HUES6 (cell line): ENCODE measurements at regions not wholly inside any gene's neighbourhood (a gene's known extent, or its start where the extent isn't known, plus 50 kb on each side); places are given as distances from the start of the nearest gene placed in this dataset.
A peak's percentile ranks its signal among the peaks of the same experiment; 100 is the strongest.
"Not testable (repeated sequence)": the region's sequence is repeated elsewhere in the genome, so short reads cannot be mapped to it uniquely, and the experiment has no call there.

ENCODE experiments used
- H3K27ac ChIP-seq: 2 replicates; pipeline ENCODE4 v1.7.0; 2013; ENCODE audit warnings: low read depth, mild to moderate bottlenecking, low read length, inconsistent platforms
- H3K27me3 ChIP-seq: 2 replicates; pipeline ENCODE4 v1.6.1; 2013; ENCODE audit warnings: low read length; ENCODE audit not compliant: control insufficient read depth, insufficient read depth
- H3K36me3 ChIP-seq: 2 replicates; pipeline ENCODE4 v1.6.1; 2013; ENCODE audit warnings: low read length; ENCODE audit not compliant: control insufficient read depth, insufficient read depth
- H3K4me1 ChIP-seq: 2 replicates; pipeline ENCODE4 v1.6.1; 2013; ENCODE audit warnings: low read length; ENCODE audit not compliant: control insufficient read depth, insufficient read depth
- H3K4me3 ChIP-seq: 2 replicates; pipeline ENCODE4 v1.5.1; 2013; ENCODE audit warnings: low read depth, low read length
- H3K9ac ChIP-seq: one replicate; pipeline ENCODE4 v1.6.1; 2013; ENCODE audit warnings: mild to moderate bottlenecking, low read length
- H3K9me3 ChIP-seq: 2 replicates; pipeline ENCODE4 v1.6.1; 2013; ENCODE audit warnings: low read depth, low read length; ENCODE audit not compliant: control insufficient read depth, insufficient read depth

DNA sequence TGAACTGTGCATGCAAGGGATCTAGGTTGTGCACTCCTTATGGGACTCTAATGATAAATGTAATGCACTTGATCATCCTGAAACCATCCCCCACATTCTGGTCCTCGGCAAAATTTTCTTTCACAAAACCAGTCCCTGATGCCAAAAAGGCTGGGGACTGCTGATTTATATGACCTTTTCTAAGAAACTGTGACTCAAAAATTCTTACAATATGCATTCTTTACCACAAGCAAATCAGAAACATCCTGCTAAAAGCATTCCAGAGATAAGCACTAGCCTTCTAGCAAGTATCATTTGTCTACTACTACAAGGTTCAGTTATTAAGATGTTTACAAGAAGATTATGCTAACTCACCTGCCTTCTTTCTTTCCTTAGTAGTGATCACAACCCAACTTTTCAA lies 166.5 kb upstream of the PCDH7 start:
- Histone ChIP-seq H3K4me3 (no peak overlapping the region), H3K9ac (no peak overlapping the region), H3K36me3 (no peaks in the 10 kb centered on the region), H3K27me3 (no peaks in the 10 kb centered on the region), H3K9me3 (peaks cover 6% of the 10 kb centered on the region; the same call in 1 of the 2 replicates), H3K27ac (no peak overlapping the region), H3K4me1 (no peaks in the 10 kb centered on the region)

DNA sequence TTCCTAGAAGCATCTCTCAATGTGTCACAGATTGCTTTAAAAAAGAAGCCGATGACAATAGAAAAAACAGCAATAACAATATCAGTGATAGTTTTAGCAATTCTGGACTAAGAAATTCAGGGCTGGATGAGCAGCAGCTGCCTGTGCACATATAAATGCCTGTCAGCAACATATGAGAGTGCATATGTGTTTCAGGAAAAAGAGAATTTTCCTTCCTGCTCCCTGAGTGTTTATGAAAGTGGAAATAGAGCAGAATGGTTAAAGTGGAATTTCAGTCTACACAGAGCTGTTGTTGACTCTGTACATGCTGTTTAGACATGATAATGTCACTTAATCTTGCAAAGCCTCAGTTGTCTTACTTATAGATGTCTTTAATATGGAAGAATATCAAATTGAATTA lies 164.4 kb upstream of the PCDH7 start:
- Histone ChIP-seq H3K4me3 (no peak overlapping the region), H3K9ac (no peak overlapping the region), H3K9me3 (peaks cover 6% of the 10 kb centered on the region; the same call in 1 of the 2 replicates), H3K36me3 (no peaks in the 10 kb centered on the region), H3K4me1 (no peaks in the 10 kb centered on the region), H3K27me3 (no peaks in the 10 kb centered on the region), H3K27ac (no peak overlapping the region)

DNA sequence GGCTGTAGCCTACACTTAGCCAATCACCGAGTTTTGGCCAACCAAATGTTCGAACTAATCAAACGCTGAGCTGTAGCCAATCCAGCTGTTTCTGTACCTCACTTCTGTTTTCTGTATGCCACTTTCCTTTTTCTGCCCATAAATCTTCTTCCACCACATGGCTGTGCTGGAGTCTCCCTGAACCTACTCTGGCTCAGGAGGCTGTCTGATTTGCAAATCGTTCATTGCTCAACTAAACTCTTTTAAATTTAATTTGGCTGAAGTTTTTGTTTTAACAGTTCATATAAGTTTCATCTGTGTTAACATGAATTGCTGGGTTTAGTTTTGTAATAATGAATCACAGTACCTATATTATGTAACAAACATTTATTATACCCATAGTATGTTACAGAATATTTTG lies 160.7 kb upstream of the PCDH7 start:
- H3K9ac ChIP-seq: no peak overlapping the region
- no peak overlapping the region for H3K4me3 ChIP-seq
- H3K4me1 ChIP-seq: no peaks in the 10 kb centered on the region
- no peaks in the 10 kb centered on the region for H3K27me3 ChIP-seq
- no peaks in the 10 kb centered on the region for H3K36me3 ChIP-seq
- H3K9me3 ChIP-seq: 0 out of 2 replicates have a peak, but pooled peaks cover 3% of the 10 kb centered on the region
- no peak overlapping the region for H3K27ac ChIP-seq

DNA sequence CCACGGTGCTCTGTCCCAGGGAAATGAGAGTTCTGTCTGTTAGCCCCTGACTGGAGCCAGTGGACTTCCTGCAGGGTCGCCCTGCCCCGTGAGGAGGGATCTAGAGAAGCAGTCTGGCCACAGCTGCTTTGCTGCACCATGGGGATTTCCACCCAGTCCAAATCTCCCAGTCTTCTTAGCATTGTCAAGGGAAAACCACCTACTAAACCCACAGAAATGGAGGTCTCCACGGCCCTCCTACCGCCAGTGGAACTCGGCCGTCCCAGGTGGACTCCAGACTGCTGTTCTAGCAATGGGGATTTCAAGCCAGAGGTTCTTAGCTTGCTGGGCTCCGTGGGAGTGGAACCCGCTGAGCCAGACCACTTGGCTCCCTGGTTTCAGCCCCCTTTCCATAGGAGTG lies 133.3 kb upstream of the PCDH7 start:
- Histone ChIP-seq H3K4me1 (no peaks in the 10 kb centered on the region), H3K27ac (no peak overlapping the region), H3K9me3 (no peaks in the 10 kb centered on the region), H3K9ac (no peak overlapping the region), H3K4me3 (no peak overlapping the region), H3K27me3 (no peaks in the 10 kb centered on the region), H3K36me3 (no peaks in the 10 kb centered on the region)

DNA sequence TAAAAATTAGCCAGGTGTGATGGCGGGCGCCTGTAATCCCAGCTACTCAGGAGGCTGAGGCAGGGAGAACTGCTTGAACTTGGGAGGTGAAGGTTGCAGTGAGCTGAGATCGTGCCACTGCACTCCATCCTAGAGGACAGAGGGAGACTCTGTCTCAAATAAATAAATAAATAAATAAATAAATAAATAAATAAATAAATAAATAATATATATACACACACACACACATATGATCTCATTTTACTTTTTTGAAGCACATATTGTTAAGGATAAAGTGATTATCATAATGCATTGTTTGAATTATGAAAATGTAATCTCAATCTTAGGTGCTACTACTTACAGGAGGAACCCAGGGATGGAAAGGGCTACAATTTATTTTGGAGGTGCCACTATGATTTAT lies 130.5 kb upstream of the PCDH7 start:
- H3K9ac ChIP-seq, H3K4me1 ChIP-seq, H3K27me3 ChIP-seq, H3K27ac ChIP-seq, H3K9me3 ChIP-seq, H3K4me3 ChIP-seq, H3K36me3 ChIP-seq: not testable (repeated sequence)

DNA sequence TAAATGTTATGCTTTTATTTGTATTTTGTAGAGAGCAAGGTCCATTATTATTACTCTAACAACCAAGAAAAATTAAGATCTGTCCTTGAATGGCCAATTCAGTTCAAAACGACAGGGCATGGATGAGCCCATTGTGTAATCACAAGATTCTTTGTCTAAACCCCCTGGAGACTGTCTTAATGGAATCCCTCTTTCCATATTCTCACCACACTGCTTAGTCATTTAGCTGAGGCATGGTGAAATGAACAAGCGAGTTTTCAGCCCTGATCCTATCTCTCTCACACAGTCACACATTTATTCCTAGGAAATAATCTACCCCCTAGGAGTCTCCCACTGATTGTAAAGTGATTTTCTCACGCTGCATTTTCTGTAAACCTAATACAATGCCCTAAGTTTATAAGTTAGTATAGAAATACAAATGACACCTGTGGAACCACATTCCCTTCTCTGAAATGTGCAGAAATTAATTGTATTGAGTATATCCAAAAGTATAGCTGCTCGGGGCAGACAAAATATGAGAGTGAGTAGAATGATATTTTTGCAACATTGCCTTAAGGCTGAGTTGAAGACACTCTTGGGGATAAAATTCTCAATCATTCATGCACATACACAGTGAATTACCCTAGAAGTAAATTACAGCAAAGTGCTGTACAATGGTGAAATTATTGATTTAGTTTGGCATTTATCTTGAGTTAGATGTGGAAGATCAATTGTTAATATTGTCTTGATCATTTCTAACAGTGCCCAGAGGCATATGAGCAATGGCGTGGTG lies 119.7 kb upstream of the PCDH7 start:
- no peak overlapping the region for H3K9ac ChIP-seq
- no peaks in the 10 kb centered on the region for H3K36me3 ChIP-seq
- peaks cover 17% of the 10 kb centered on the region for H3K4me1 ChIP-seq
- H3K27ac ChIP-seq: peak overlapping the region; percentile 35
- no peaks in the 10 kb centered on the region for H3K9me3 ChIP-seq
- H3K27me3 ChIP-seq: no peaks in the 10 kb centered on the region
- H3K4me3 ChIP-seq: no peak overlapping the region

DNA sequence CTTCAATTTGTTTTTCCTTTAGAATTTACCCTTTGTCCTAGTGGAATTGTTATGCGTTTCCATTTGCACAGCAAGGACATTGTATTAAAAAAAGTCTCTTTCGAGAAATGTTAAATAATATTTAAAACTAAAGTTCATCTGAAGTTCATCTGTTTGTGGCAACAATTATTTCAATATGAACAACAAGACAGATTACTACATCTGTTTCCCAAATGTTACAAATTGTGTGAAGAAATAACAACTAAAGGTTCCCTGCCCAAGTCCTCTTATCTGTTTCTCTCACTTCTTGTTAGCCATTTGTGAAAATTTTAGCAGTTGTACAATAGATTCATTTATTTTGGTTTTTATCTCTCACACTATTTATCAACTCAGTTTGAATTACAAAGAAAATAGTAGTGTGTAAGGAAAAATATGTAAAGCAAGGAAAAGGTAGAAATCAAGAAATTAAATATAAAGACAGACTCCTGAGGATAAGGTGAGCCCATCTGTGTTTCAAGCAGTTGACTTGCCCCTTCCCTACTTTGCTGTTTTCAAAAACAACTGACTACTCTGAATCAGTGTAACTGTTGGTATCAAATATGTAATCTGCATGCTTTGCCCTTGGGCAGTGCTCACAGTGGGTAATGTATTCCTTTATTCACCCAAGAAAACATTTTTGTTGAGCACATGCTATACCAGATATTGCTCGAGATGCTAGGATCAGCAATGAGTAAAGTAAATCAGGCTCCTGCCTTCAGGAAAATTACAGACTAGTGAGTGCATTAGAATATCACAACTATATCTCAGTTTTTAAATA lies 118.9 kb upstream of the PCDH7 start:
- no peaks in the 10 kb centered on the region for H3K27me3 ChIP-seq
- no peak overlapping the region for H3K4me3 ChIP-seq
- peak overlapping the region; percentile 35; the same call in 1 of the 2 replicates for H3K27ac ChIP-seq
- no peak overlapping the region for H3K9ac ChIP-seq
- no peaks in the 10 kb centered on the region for H3K9me3 ChIP-seq
- H3K36me3 ChIP-seq: no peaks in the 10 kb centered on the region
- peaks cover 17% of the 10 kb centered on the region for H3K4me1 ChIP-seq

DNA sequence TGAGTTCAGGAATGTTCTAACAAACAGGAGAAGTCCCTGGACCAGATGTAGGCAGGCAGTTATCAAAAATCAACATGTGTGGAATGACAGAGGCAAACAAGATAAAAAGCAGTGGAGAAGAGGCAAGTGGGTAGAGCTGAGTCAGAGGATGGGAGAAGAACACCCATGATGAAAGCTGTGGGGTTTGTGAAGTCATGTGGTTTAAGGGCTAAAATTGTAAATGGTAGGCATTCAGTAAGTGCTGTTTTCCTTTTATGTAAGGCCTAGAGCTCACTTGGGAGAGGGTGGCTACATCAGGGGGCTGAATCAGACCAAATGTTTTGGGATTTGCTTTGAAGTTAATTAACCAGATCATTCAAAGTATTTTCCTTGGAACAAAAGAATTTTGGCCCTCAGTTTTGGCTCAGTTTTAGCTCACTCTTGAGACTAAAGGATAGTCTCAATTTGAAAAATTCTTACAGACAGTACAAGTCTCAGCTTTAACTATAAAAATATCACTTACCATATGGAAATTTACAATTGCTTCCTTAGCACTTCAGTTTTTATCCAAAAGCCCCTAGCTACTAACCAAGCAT lies 114.5 kb upstream of the PCDH7 start:
- H3K4me1 ChIP-seq: peaks cover 10% of the 10 kb centered on the region
- H3K36me3 ChIP-seq: no peaks in the 10 kb centered on the region
- no peak overlapping the region for H3K27ac ChIP-seq
- no peaks in the 10 kb centered on the region; the same call in 1 of the 2 replicates for H3K9me3 ChIP-seq
- no peaks in the 10 kb centered on the region for H3K27me3 ChIP-seq
- H3K9ac ChIP-seq: no peak overlapping the region
- no peak overlapping the region for H3K4me3 ChIP-seq

DNA sequence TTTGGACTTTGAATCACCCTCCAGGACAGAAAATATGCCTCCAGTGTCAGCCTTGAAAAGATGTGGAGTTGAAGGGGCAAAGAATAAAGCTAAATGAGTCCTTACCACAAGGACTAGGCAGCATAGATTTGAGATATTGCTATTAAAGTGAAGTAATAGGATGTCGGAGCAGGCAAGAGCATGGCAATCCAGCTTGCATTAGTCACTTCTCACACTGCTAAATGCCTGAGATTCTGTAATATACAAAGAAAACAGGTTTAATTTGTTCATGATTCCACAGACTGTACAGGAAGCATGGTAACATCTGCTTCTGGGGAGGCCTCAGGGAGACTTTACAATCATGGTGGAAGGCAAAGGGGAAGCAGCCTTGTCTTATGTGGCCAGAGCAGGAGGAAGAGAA lies 109.8 kb upstream of the PCDH7 start:
- no peaks in the 10 kb centered on the region for H3K27me3 ChIP-seq
- no peaks in the 10 kb centered on the region; the same call in 1 of the 2 replicates for H3K9me3 ChIP-seq
- no peak overlapping the region for H3K4me3 ChIP-seq
- no peak overlapping the region for H3K27ac ChIP-seq
- H3K9ac ChIP-seq: no peak overlapping the region
- H3K36me3 ChIP-seq: no peaks in the 10 kb centered on the region
- H3K4me1 ChIP-seq: no peaks in the 10 kb centered on the region

DNA sequence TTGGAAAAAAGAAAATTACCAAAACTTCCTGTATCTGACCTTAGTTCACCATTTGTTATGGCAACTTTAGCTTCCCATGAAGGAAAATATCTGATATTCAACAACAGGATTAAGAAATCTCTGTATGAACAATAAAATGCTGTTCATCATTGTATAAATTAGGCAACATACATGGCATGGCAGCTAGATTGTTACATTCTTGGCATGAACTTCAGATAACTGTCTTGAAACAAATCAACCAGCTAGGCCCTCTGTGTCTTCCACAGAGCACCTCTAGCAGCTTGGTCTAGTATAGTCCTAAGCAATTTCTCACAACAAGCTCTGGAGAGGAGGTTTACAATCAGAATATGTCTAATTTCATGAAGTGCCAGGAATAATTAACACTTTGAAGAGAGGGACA lies 105.4 kb upstream of the PCDH7 start:
- H3K9ac ChIP-seq: no peak overlapping the region

More for the DNA sequence above, 105.4 kb upstream of the PCDH7 start:
- Histone ChIP-seq H3K36me3 (no peaks in the 10 kb centered on the region), H3K27ac (no peak overlapping the region), H3K9me3 (no peaks in the 10 kb centered on the region), H3K4me3 (no peak overlapping the region), H3K27me3 (no peaks in the 10 kb centered on the region), H3K4me1 (no peaks in the 10 kb centered on the region)
